SH-SY5Y (cell line): ENCODE measurements at regions not wholly inside any gene's neighbourhood (a gene's known extent, or its start where the extent isn't known, plus 50 kb on each side); places are given as distances from the start of the nearest gene placed in this dataset.

Source experiments
- GATA2 ChIP-seq: IDR thresholded peaks from 2 replicates; pipeline ENCODE4 v1.6.1; 2011; ENCODE audit warnings: mild to moderate bottlenecking, low read depth, low read length
- GATA3 ChIP-seq: IDR thresholded peaks from 2 replicates; pipeline ENCODE4 v1.6.1; 2011; ENCODE audit warnings: low read depth, mild to moderate bottlenecking, low read length, moderate library complexity

DNA sequence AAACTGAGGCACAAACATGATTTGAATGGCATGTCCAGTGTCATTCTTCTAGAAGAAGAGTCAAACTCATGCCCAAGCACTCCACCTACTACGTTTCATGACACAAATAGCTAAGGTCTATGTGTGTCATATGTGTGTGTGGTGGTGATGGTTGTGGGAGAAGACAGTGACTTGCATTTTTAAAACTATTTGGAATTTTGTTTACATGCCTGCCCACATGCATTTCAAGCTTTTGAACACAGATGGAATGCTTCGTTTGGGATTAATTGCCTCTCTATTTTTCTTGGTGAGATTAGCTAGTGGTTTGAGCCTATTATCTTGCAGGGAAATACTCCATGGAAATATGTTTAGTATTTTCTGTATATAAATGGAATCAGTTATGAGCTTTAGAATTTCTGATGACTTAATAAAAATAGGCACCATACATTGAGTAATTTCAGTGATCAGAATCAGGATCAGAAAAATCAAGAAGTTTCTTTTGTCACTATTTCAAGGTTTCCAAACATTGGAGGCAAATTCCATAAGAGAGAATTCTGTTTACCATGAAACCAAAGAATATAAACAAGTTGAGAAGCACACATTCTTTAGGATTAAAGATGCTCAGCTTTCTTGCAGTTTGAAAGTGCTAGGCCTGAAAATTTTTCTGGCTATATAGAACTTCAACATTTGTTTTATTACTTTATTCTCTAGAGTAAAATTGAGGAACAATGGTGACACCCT is 260.3 kb upstream of the SEMA6A start:
- TF ChIP-seq GATA2: no peak
- TF ChIP-seq GATA3: no peak
